Ramos (cell line): ENCODE measurements at regions not wholly inside any gene's neighbourhood (a gene's known extent, or its start where the extent isn't known, plus 50 kb on each side); places are given as distances from the start of the nearest gene placed in this dataset.

ENCODE experiments used
- in situ Hi-C: fragments of 300-500 bp; cut with MboI; formaldehyde crosslinking; loops from one replicate; pipeline ENCODE4 v1.14.3; 2022; ENCODE audit warnings: low sequenced_read_pairs; ENCODE audit not compliant: unreplicated experiment

- in situ Hi-C loops = no loop called here
These were observed 587.4 kb upstream of the MDFIC2 start for GRCh38 chr3:70899816-70900215.

- in situ Hi-C loops = no loop called here
These were observed 577.6 kb upstream of the MDFIC2 start for GRCh38 chr3:70890020-70890394.

GRCh38 chr3:70889162-70890019 lies 577.0 kb upstream of the MDFIC2 start:
- in situ Hi-C loops = no loop called here

- in situ Hi-C loops = no loop called here
These were observed 573.2 kb upstream of the MDFIC2 start for GRCh38 chr3:70885636-70886035.

GRCh38 chr3:70882104-70882503 lies 569.7 kb upstream of the MDFIC2 start:
- in situ Hi-C loops = no loop called here

GRCh38 chr3:70880421-70880820 lies 568.0 kb upstream of the MDFIC2 start:
- in situ Hi-C loops = no loop called here

GRCh38 chr3:70876154-70876553 lies 563.7 kb upstream of the MDFIC2 start:
- in situ Hi-C loops = no loop called here

GRCh38 chr3:70874196-70874595 lies 561.8 kb upstream of the MDFIC2 start:
- in situ Hi-C loops = no loop called here

- in situ Hi-C loops = no loop called here
These were observed 561.2 kb upstream of the MDFIC2 start for GRCh38 chr3:70873686-70874085.

GRCh38 chr3:70871909-70872656 lies 559.6 kb upstream of the MDFIC2 start:
- in situ Hi-C loops = no loop called here

GRCh38 chr3:70870576-70870975 lies 558.1 kb upstream of the MDFIC2 start:
- in situ Hi-C loops = no loop called here

GRCh38 chr3:70868561-70868960 lies 556.1 kb upstream of the MDFIC2 start:
- in situ Hi-C loops = no loop called here

- in situ Hi-C loops = no loop called here
These were observed 550.6 kb upstream of the MDFIC2 start for GRCh38 chr3:70863049-70863448.

- in situ Hi-C loops = no loop called here
These were observed 549.4 kb upstream of the MDFIC2 start for GRCh38 chr3:70861855-70862254.

GRCh38 chr3:70861234-70861633 lies 548.8 kb upstream of the MDFIC2 start:
- in situ Hi-C loops = no loop called here

- in situ Hi-C loops = no loop called here
These were observed 545.5 kb upstream of the MDFIC2 start for GRCh38 chr3:70857916-70858315.

GRCh38 chr3:70856414-70857162 lies 544.1 kb upstream of the MDFIC2 start:
- in situ Hi-C loops = no loop called here

GRCh38 chr3:70855149-70855548 lies 542.7 kb upstream of the MDFIC2 start:
- in situ Hi-C loops = no loop called here

- in situ Hi-C loops = no loop called here
These were observed 541.7 kb upstream of the MDFIC2 start for GRCh38 chr3:70854108-70854507.

GRCh38 chr3:70853161-70853944 lies 540.9 kb upstream of the MDFIC2 start:
- in situ Hi-C loops = no loop called here
